HL-60 (cell line): ENCODE measurements at regions not wholly inside any gene's neighbourhood (a gene's known extent, or its start where the extent isn't known, plus 50 kb on each side); places are given as distances from the start of the nearest gene placed in this dataset.

Experiments used
- GABPA ChIP-seq: IDR thresholded peaks from 2 replicates; pipeline ENCODE4 v1.6.1; 2012; ENCODE audit warnings: low read depth
- POLR2AphosphoS5 ChIP-seq: IDR thresholded peaks from 2 replicates; pipeline ENCODE4 v1.6.1; 2012; ENCODE audit warnings: low read depth
- TF ChIP-seq, protein P1 (sequence below): IDR thresholded peaks from one replicate; pipeline ENCODE4 v1.5.1; 2011; ENCODE audit warnings: low read length, control low read depth, inconsistent platforms; ENCODE audit not compliant: insufficient read depth

DNA sequence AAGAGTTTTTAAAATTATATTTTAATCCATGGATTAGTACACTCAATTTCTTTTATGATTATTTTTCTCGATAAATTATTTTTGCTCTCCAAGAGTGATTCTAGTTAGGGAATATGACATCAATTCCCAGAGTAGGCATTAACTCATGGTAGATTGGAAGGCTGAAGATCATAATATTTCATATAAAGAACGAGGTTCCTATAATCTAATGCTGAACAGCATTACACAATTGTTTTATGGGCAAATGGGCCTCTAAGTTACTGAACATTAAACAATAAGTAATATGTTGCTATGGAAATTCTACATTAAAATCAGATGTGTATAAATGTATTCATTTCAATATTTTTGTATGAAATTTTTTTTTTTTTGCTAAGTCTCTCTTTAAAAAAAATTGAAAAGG lies 140.3 kb downstream of the ZNF608 start:
- TF ChIP-seq, protein P1, sequence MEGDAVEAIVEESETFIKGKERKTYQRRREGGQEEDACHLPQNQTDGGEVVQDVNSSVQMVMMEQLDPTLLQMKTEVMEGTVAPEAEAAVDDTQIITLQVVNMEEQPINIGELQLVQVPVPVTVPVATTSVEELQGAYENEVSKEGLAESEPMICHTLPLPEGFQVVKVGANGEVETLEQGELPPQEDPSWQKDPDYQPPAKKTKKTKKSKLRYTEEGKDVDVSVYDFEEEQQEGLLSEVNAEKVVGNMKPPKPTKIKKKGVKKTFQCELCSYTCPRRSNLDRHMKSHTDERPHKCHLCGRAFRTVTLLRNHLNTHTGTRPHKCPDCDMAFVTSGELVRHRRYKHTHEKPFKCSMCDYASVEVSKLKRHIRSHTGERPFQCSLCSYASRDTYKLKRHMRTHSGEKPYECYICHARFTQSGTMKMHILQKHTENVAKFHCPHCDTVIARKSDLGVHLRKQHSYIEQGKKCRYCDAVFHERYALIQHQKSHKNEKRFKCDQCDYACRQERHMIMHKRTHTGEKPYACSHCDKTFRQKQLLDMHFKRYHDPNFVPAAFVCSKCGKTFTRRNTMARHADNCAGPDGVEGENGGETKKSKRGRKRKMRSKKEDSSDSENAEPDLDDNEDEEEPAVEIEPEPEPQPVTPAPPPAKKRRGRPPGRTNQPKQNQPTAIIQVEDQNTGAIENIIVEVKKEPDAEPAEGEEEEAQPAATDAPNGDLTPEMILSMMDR: no peak
- TF ChIP-seq POLR2AphosphoS5 (no peak), GABPA (no peak)
